ENCODE measurements at regions not wholly inside any gene's neighbourhood (a gene's known extent, or its start where the extent isn't known, plus 50 kb on each side); places are given as distances from the start of the nearest gene placed in this dataset.
A peak's percentile ranks its signal among the peaks of the same experiment; 100 is the strongest.

DNA sequence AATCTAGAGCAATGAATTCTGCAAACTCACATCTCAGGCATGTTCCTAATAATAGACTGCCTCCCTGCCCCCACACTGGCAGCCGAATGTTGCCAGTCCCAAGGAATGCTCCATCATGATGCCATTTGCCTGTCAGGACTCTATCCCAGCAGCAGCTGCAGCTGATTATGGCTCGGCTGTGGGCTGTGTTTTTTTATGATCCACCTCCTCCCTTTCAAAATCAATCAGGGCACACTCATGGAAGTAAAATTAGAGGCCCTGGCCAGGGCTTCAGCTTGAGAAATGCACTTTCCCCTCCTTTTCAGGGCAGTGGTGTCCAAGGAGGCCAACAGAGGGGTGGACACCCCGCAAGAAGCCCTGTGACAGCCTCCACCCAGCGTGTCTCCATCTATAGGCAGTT, 176.7 kb upstream of the S1PR3 start:
- Histone ChIP-seq H3K4me2 (ENCODE audit: insufficient read depth in 1 of 2, low read depth in 2 of 2, low read length in 2 of 2) (no peak overlapping the region), H3K4ac (replicated peaks; ENCODE audit: insufficient read length, low read depth, low read length) (no peak overlapping the region), H2BK5ac (ENCODE audit: low read depth, low read length) (no peak overlapping the region), H4K91ac (replicated peaks; ENCODE audit: insufficient read length, low read length) (no peak overlapping the region), H2BK15ac (ENCODE audit: low read length) (no peak overlapping the region), H3K23me2 (ENCODE audit: low read depth, low read length) (peaks cover 1% of the 10 kb centered on the region; the same call in 1 of the 2 replicates), H3K79me2 (ENCODE audit: control insufficient read depth in 1 of 2, insufficient read depth in 2 of 2, low read length in 2 of 2) (no peaks in the 10 kb centered on the region), H3K27ac (ENCODE audit: low read depth, low read length) (no peak overlapping the region), H3K14ac (ENCODE audit: insufficient read length) (no peak overlapping the region), H2AFZ (ENCODE audit: low read length) (no peak overlapping the region), H3K27me3 (replicated peaks in 1 of 4; ENCODE audit: control insufficient read depth in 3 of 4, extremely low read depth in 1 of 4, insufficient read depth in 3 of 4, low read length in 3 of 4) (no peaks in the 10 kb centered on the region), H2BK20ac (ENCODE audit: low read length) (no peak overlapping the region), H3K4me1 (replicated peaks in 1 of 4; ENCODE audit: control insufficient read depth in 3 of 4, insufficient read depth in 4 of 4, low read length in 3 of 4) (peaks cover 6 to 12% (median 8%) of the 10 kb centered on the region in 4 experiments), H3K56ac (replicated peaks; ENCODE audit: insufficient read length, low read depth, low read length) (no peak overlapping the region), H3K36me3 (ENCODE audit: control insufficient read depth in 2 of 4, insufficient read depth in 4 of 4, low read length in 3 of 4) (no peaks in the 10 kb centered on the region), H4K20me1 (replicated peaks in 1 of 2; ENCODE audit: control insufficient read depth in 1 of 2, insufficient read depth in 2 of 2, low read length in 2 of 2) (no peaks in the 10 kb centered on the region), H3K23ac (ENCODE audit: insufficient read length) (no peak overlapping the region), H4K8ac (ENCODE audit: extremely low read depth, insufficient read depth, low read length) (no peak overlapping the region), H3K4me3 (ENCODE audit: extremely low read depth in 1 of 4, insufficient read depth in 2 of 4, low read depth in 3 of 4, low read length in 4 of 4) (no peak overlapping the region), H3K79me1 (ENCODE audit: low read depth, low read length) (no peaks in the 10 kb centered on the region), H2BK12ac (ENCODE audit: low read depth, low read length) (0 out of 2 replicates have a peak overlapping the region, but pooled peaks have one; percentile 17), H2BK120ac (replicated peaks; ENCODE audit: low read depth, low read length) (no peak overlapping the region), H2AK5ac (ENCODE audit: low read depth, low read length) (no peak overlapping the region), H3K18ac (ENCODE audit: extremely low read depth, low read length) (no peak overlapping the region), H3K9ac (replicated peaks in 1 of 4; ENCODE audit: extremely low read depth in 1 of 4, low read depth in 3 of 4, low read length in 3 of 4) (no peak overlapping the region), H3K9me3 (ENCODE audit: insufficient read depth in 2 of 2, low read depth in 1 of 2, low read length in 1 of 2) (no peaks in the 10 kb centered on the region), H4K5ac (ENCODE audit: insufficient read length, low read depth, low read length) (no peak overlapping the region)
- ChIA-PET CTCF (ENCODE audit: partially characterized antibody) (interaction anchor here (1.5 kb wide), 1 partner anchor 9 kb away, joined by 4 read pairs; no protein-coding TSS in a partner anchor), POLR2A (ENCODE audit: partially characterized antibody) (no interaction called here)
- no peak for FAIRE-seq
- TF ChIP-seq KDM5A (IDR thresholded peaks at IDR 0.05; ENCODE audit: low read length) (no peak), ZNF274 (IDR thresholded peaks at IDR 0.05; ENCODE audit: borderline replicate concordance, extremely low read depth, low read length) (no peak), CREB1 (IDR thresholded peaks at IDR 0.05) (no peak), TCF12 (IDR thresholded peaks at IDR 0.05; ENCODE audit: low read depth, low read length) (no peak), FOSL1 (IDR thresholded peaks at IDR 0.05; ENCODE audit: insufficient read depth, low read depth, low read length) (no peak)
- DNase-seq (ENCODE audit: low read depth in 1 of 2, low spot score in 2 of 2): peak in 1 of 2 experiments; percentile 19
- 92% methylated on average over 4 of the region's 4 CpGs; no CpG with 5 or more reads in 1 of the 2 experiments for WGBS, 2 experiments (ENCODE audit: extremely low coverage in 1 of 2, insufficient coverage in 1 of 2, insufficient read length in 1 of 2, insufficient replicate concordance in 2 of 2, low coverage in 1 of 2, low lambda C conversion rate in 2 of 2, missing lambda C conversion rate in 1 of 2)

Data from H1 (cell line).